ENCODE measurements at regions not wholly inside any gene's neighbourhood (a gene's known extent, or its start where the extent isn't known, plus 50 kb on each side); places are given as distances from the start of the nearest gene placed in this dataset.

- Histone ChIP-seq H2AFZ (ENCODE audit: low read length, unreplicated experiment) (no peak overlapping the region), H3K27me3 (ENCODE audit: insufficient read depth, low read length) (no peaks in the 10 kb centered on the region), H3K4me1 (ENCODE audit: control insufficient read depth, insufficient read depth, low read length, unreplicated experiment) (no peaks in the 10 kb centered on the region), H3K36me3 (ENCODE audit: insufficient read depth, low read length) (no peaks in the 10 kb centered on the region), H3K4me3 (ENCODE audit: low read depth, low read length) (no peak overlapping the region), H3K79me2 (ENCODE audit: control insufficient read depth, insufficient read depth, low read length, unreplicated experiment) (no peaks in the 10 kb centered on the region), H3K27ac (ENCODE audit: low read depth, low read length) (no peak overlapping the region)
These were observed 356.0 kb upstream of the IRX4 start for GRCh38 chr5:2238732-2239131.

- Histone ChIP-seq H3K27me3 (ENCODE audit: insufficient read depth, low read length) (no peaks in the 10 kb centered on the region), H3K79me2 (ENCODE audit: control insufficient read depth, insufficient read depth, low read length, unreplicated experiment) (no peaks in the 10 kb centered on the region), H2AFZ (ENCODE audit: low read length, unreplicated experiment) (no peak overlapping the region), H3K4me3 (ENCODE audit: low read depth, low read length) (no peak overlapping the region), H3K4me1 (ENCODE audit: control insufficient read depth, insufficient read depth, low read length, unreplicated experiment) (no peaks in the 10 kb centered on the region), H3K36me3 (ENCODE audit: insufficient read depth, low read length) (no peaks in the 10 kb centered on the region), H3K27ac (ENCODE audit: low read depth, low read length) (no peak overlapping the region)
These were observed 344.7 kb upstream of the IRX4 start for GRCh38 chr5:2227433-2227832.

GRCh38 chr5:2224689-2225088, 342.0 kb upstream of the IRX4 start:
- Histone ChIP-seq H3K36me3 (ENCODE audit: insufficient read depth, low read length) (no peaks in the 10 kb centered on the region), H3K79me2 (ENCODE audit: control insufficient read depth, insufficient read depth, low read length, unreplicated experiment) (no peaks in the 10 kb centered on the region), H3K4me1 (ENCODE audit: control insufficient read depth, insufficient read depth, low read length, unreplicated experiment) (no peaks in the 10 kb centered on the region), H3K27me3 (ENCODE audit: insufficient read depth, low read length) (no peaks in the 10 kb centered on the region), H3K27ac (ENCODE audit: low read depth, low read length) (no peak overlapping the region), H2AFZ (ENCODE audit: low read length, unreplicated experiment) (no peak overlapping the region), H3K4me3 (ENCODE audit: low read depth, low read length) (no peak overlapping the region)

GRCh38 chr5:2223303-2223702, 340.6 kb upstream of the IRX4 start:
- Histone ChIP-seq H3K27me3 (ENCODE audit: insufficient read depth, low read length) (no peaks in the 10 kb centered on the region), H3K79me2 (ENCODE audit: control insufficient read depth, insufficient read depth, low read length, unreplicated experiment) (no peaks in the 10 kb centered on the region), H3K4me1 (ENCODE audit: control insufficient read depth, insufficient read depth, low read length, unreplicated experiment) (no peaks in the 10 kb centered on the region), H2AFZ (ENCODE audit: low read length, unreplicated experiment) (no peak overlapping the region), H3K36me3 (ENCODE audit: insufficient read depth, low read length) (no peaks in the 10 kb centered on the region), H3K27ac (ENCODE audit: low read depth, low read length) (no peak overlapping the region), H3K4me3 (ENCODE audit: low read depth, low read length) (no peak overlapping the region)

- Histone ChIP-seq H3K36me3 (ENCODE audit: insufficient read depth, low read length) (no peaks in the 10 kb centered on the region), H3K27ac (ENCODE audit: low read depth, low read length) (no peak overlapping the region), H3K4me1 (ENCODE audit: control insufficient read depth, insufficient read depth, low read length, unreplicated experiment) (no peaks in the 10 kb centered on the region), H3K27me3 (ENCODE audit: insufficient read depth, low read length) (no peaks in the 10 kb centered on the region), H3K4me3 (ENCODE audit: low read depth, low read length) (no peak overlapping the region), H3K79me2 (ENCODE audit: control insufficient read depth, insufficient read depth, low read length, unreplicated experiment) (no peaks in the 10 kb centered on the region), H2AFZ (ENCODE audit: low read length, unreplicated experiment) (no peak overlapping the region)
These were observed 339.7 kb upstream of the IRX4 start for GRCh38 chr5:2222246-2222992.

- Histone ChIP-seq H3K4me3 (ENCODE audit: low read depth, low read length) (no peak overlapping the region), H3K79me2 (ENCODE audit: control insufficient read depth, insufficient read depth, low read length, unreplicated experiment) (no peaks in the 10 kb centered on the region)
These were observed 338.7 kb upstream of the IRX4 start for GRCh38 chr5:2221450-2221849.

GRCh38 chr5:2220741-2221140, 338.0 kb upstream of the IRX4 start:
- H2AFZ ChIP-seq (ENCODE audit: low read length, unreplicated experiment) = no peak overlapping the region
- H3K79me2 ChIP-seq (ENCODE audit: control insufficient read depth, insufficient read depth, low read length, unreplicated experiment) = no peaks in the 10 kb centered on the region
- H3K4me1 ChIP-seq (ENCODE audit: control insufficient read depth, insufficient read depth, low read length, unreplicated experiment) = no peaks in the 10 kb centered on the region
- H3K27me3 ChIP-seq (ENCODE audit: insufficient read depth, low read length) = no peaks in the 10 kb centered on the region
- no peak overlapping the region for H3K27ac ChIP-seq (ENCODE audit: low read depth, low read length)
- no peaks in the 10 kb centered on the region for H3K36me3 ChIP-seq (ENCODE audit: insufficient read depth, low read length)
- no peak overlapping the region for H3K4me3 ChIP-seq (ENCODE audit: low read depth, low read length)

More at GRCh38 chr5:2221450-2221849, 338.7 kb upstream of the IRX4 start:
- H3K27ac ChIP-seq (ENCODE audit: low read depth, low read length) = no peak overlapping the region
- no peaks in the 10 kb centered on the region for H3K27me3 ChIP-seq (ENCODE audit: insufficient read depth, low read length)
- no peak overlapping the region for H2AFZ ChIP-seq (ENCODE audit: low read length, unreplicated experiment)
- H3K4me1 ChIP-seq (ENCODE audit: control insufficient read depth, insufficient read depth, low read length, unreplicated experiment) = no peaks in the 10 kb centered on the region
- H3K36me3 ChIP-seq (ENCODE audit: insufficient read depth, low read length) = no peaks in the 10 kb centered on the region

- no peaks in the 10 kb centered on the region for H3K36me3 ChIP-seq (ENCODE audit: insufficient read depth, low read length)
- no peak overlapping the region for H3K4me3 ChIP-seq (ENCODE audit: low read depth, low read length)
- no peak overlapping the region for H2AFZ ChIP-seq (ENCODE audit: low read length, unreplicated experiment)
- H3K4me1 ChIP-seq (ENCODE audit: control insufficient read depth, insufficient read depth, low read length, unreplicated experiment) = no peaks in the 10 kb centered on the region
- H3K79me2 ChIP-seq (ENCODE audit: control insufficient read depth, insufficient read depth, low read length, unreplicated experiment) = no peaks in the 10 kb centered on the region
- no peaks in the 10 kb centered on the region; the same call in 1 of the 2 replicates for H3K27me3 ChIP-seq (ENCODE audit: insufficient read depth, low read length)
- H3K27ac ChIP-seq (ENCODE audit: low read depth, low read length) = no peak overlapping the region
These were observed 336.5 kb upstream of the IRX4 start for GRCh38 chr5:2219149-2219776.

GRCh38 chr5:2217219-2217618, 334.5 kb upstream of the IRX4 start:
- no peaks in the 10 kb centered on the region for H3K4me1 ChIP-seq (ENCODE audit: control insufficient read depth, insufficient read depth, low read length, unreplicated experiment)
- no peak overlapping the region for H3K4me3 ChIP-seq (ENCODE audit: low read depth, low read length)
- no peaks in the 10 kb centered on the region for H3K79me2 ChIP-seq (ENCODE audit: control insufficient read depth, insufficient read depth, low read length, unreplicated experiment)
- H3K36me3 ChIP-seq (ENCODE audit: insufficient read depth, low read length) = no peaks in the 10 kb centered on the region
- no peak overlapping the region for H2AFZ ChIP-seq (ENCODE audit: low read length, unreplicated experiment)
- H3K27ac ChIP-seq (ENCODE audit: low read depth, low read length) = no peak overlapping the region
- no peaks in the 10 kb centered on the region; the same call in 1 of the 2 replicates for H3K27me3 ChIP-seq (ENCODE audit: insufficient read depth, low read length)

- no peaks in the 10 kb centered on the region for H3K79me2 ChIP-seq (ENCODE audit: control insufficient read depth, insufficient read depth, low read length, unreplicated experiment)
- no peak overlapping the region for H3K4me3 ChIP-seq (ENCODE audit: low read depth, low read length)
- H3K27me3 ChIP-seq (ENCODE audit: insufficient read depth, low read length) = no peaks in the 10 kb centered on the region; the same call in 1 of the 2 replicates
- no peaks in the 10 kb centered on the region for H3K4me1 ChIP-seq (ENCODE audit: control insufficient read depth, insufficient read depth, low read length, unreplicated experiment)
- H3K36me3 ChIP-seq (ENCODE audit: insufficient read depth, low read length) = no peaks in the 10 kb centered on the region
- H2AFZ ChIP-seq (ENCODE audit: low read length, unreplicated experiment) = no peak overlapping the region
- H3K27ac ChIP-seq (ENCODE audit: low read depth, low read length) = no peak overlapping the region
These were observed 332.3 kb upstream of the IRX4 start for GRCh38 chr5:2214910-2215590.
